NCI-H524 treated with DMSO at 0.1 percent for 48 hours (cell line): ENCODE measurements at regions not wholly inside any gene's neighbourhood (a gene's known extent, or its start where the extent isn't known, plus 50 kb on each side); places are given as distances from the start of the nearest gene placed in this dataset.

ENCODE experiments used
- DNase-seq: peaks from one replicate; lab custom pipeline; 2025; lab: John Stamatoyannopoulos, UW

DNA sequence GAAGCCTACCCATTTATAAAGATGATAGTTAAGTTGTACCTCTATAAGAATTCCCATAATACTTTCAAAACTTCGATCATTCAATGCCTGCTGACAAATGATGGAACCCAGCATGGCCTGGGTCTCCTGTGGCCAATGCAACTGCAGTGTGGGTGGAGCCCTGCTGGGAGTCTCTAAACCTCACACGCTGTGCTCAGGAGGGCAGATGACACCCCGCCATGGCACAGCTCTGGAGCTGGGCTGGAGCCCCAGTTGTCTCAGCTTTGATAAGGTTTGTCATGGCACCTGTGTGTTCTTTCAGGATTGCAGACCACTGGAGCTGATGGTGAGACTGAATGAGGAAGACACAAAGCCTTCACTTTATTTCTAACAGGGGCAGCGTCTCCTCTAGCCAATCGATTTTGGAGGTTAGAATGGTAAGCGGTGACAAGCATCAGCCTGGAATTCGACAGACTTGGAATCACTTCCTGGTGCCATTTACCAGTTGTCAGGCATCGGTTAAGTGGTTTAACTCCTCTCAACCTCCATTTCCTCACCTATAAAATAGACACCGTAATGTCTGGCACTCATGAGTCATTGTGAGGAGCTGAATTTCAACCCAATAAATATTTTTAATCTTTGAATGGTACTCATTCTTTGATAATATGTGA is 383.6 kb upstream of the SALL3 start:
- DNase-seq: no peak

DNA sequence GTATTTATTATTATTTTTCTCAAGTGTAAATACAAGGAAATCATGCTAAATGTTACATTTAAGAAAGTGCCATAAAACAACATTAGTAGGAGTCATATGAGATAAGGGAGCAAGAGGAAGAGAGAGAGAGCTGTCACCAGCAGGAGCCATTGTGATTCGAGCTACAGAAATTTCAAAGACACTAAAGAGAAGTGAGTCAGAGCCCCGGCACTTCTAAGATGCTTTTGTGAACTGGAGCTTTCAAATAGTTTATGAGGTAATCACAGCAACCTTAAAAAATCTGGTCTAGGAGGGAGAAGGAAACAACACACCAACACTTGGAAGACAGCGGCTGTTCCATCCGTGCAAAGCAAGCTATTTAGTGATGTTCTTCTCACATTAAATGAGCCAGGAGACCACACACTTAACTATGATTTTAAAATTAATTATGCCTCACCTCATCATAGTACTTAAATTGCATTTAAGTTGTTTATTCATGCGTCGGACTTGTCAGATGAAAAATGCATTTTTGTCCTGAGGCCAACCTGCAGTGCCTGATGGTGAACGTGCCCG is 382.7 kb upstream of the SALL3 start:
- DNase-seq: no peak

DNA sequence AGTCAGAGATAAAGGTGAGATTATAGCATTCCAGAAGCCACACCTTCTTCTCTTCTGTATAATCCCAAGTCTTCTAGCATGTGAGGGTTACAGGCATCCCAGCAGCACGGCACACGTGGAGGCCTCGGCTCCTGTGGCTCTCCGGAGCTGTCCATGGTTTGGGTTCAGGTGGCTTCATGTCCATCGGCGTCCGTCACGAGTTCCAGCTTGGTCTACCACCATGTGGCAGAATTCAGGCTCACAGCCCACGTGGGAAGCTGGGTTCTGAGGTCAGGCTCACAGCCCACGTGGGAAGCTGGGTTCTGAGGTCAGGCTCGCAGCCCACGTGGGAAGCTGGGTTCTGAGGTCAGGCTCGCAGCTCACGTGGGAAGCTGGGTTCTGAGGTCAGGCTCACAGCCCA is 378.3 kb upstream of the SALL3 start:
- DNase-seq: no peak

- no peak for DNase-seq
These were observed 377.7 kb upstream of the SALL3 start for GRCh38 chr18:78601923-78602322.

GRCh38 chr18:78602430-78602829 is 377.2 kb upstream of the SALL3 start:
- DNase-seq: no peak

GRCh38 chr18:78603102-78603983 is 376.3 kb upstream of the SALL3 start:
- no peak for DNase-seq

- no peak for DNase-seq
These were observed 374.4 kb upstream of the SALL3 start for GRCh38 chr18:78605255-78605654.

DNA sequence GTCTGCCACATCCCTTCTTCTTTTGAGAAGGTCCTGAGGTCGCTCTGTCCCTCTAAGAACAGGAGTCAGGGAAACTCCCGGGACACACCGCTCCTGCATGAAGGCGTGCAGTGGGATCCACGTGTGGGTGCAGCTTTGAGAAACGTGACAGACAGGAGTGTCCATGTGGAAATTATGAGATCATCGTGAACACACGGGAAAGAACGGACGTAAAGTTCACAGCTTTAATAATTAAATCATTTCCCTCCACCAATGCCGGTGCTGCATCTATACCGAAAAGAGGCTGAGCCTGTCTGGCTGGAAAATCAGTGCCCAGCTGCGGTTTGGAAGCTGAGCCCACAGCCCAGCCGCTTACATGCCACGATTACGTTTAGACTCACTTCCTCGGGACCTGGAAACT is 372.4 kb upstream of the SALL3 start:
- DNase-seq: no peak

DNA sequence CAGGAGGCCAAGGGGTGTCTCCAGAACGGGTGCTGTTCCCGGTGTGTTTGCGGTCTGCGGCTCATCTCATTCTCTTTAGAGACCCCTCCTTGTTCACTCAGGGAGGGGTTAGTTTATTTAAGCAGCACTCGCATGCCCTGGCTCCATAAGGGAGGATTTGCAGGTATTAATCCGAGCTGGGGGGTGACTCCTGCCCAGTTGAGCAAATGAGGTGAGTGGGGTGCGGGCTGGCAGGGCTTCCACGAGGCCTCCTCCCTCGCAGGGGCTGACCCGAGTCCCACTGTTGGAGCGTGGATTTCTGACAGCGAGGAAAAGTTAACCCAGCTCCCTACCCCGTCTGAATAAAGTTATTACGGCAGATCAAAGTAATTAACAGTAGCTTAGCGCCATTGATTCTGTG is 371.8 kb upstream of the SALL3 start:
- DNase-seq: no peak

DNA sequence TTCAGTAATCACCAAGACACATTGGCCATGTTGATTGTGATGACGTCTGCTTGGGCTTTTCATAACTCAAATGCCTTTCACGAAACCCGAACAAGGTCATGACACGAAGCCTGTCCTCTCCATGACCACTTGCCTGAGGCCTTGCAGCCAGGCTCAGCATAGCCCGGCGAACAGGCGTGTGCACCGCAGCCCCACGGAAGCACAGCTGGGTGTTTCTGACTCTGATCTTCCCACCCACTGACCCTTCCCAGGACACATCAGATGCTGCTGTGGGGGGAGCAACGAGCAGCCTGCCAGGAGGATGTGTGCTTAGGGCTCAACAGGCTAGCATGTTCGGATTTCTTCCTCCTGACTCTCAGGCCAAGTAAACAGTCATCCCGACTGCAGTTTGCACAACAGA is 369.4 kb upstream of the SALL3 start:
- DNase-seq: no peak

GRCh38 chr18:78611201-78611800 is 368.3 kb upstream of the SALL3 start:
- no peak for DNase-seq

GRCh38 chr18:78611869-78612268 is 367.7 kb upstream of the SALL3 start:
- no peak for DNase-seq

DNA sequence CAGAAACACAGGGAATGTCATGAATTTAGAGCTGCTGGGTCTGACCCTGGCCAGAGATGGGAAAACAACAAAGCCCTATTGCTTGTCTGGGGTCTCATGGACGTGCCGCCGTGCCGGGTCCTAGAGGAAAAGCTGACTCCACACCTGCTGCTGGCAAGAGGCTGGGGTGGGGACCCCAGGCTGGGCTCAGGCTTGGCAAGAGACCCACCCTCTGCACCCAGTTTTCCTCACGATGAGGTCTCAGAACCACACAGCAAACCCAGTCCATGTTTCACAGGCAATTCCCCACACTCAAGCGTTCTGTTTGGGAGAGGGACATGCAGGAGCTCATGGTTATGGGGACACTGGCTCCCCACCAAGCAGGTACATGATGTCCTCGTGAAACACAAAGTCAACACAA is 367.3 kb upstream of the SALL3 start:
- no peak for DNase-seq

DNA sequence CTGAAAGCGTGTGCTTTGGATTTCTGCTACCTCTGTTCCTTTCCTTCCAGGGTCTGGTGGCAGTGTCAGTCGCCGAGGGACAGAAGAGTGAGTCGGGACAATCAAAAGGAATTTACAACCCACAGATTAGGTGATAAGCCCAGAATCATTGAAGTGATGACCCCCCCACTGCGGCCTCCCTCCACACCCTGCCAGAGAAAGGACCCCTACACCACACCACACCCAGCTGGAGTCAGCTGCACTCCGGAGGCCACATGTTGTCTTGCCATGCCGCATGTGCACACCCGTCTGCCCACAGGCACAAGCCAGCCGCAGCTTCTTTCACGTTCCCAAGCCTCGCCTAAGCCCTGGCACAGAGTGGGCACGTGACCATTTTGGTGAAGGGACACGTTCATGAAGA is 366.8 kb upstream of the SALL3 start:
- DNase-seq: no peak

DNA sequence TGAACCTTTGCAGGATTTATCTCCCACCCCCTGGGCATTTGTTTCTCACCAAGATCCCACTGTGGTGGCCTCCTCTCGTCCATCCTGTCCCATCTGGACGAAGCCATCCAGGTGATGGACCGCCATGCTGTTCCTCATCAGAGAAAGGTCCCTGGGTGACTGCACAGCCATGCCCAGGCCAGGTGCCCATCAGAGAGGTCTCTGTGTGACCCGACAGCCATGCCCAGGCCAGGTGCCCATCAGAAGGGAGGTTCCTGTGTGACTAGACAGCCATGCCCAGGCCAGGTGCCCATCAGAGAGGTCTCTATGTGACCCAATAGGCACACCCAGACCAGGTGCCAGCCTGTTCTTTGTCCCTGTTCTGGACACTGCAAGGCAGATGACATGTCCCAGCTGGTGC is 360.9 kb upstream of the SALL3 start:
- DNase-seq: no peak

DNA sequence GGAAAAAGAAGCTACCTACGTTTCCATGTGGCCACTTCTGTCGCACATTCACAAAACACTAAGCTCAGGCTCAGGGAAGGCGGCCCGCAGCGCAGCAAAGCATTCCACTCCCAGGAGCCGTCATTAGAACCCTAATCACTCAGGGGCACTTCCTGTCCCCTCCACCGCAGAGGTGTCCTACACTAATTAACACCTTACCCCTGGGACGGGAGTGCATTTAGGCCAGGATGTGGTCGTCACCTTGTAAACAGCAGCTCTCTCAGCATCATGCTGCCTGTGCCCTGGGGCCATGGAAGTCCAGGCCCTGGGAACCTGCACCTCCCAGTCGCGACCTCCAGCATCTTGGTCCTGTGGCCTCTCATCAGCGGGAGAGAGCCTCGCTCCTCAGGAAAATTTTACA is 359.8 kb upstream of the SALL3 start:
- no peak for DNase-seq

DNA sequence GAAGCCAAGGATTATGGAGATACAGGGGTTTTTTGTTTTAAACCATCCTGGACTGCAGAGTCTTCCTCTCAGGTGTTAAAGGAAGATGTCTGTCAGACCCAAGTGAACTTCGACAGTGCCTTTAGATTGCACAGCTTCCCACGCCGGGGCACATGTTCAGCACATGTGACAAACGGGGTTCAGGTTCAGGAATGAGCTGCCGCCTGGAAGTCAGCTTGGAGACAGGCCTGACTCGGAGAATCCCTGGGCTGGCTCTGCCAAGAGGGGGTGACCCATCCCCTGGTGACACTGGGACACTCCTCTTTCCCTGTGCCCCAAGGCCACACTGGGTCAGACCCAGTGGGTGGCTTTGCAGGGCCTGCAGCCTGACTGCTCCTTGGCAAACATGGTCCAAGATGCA is 359.3 kb upstream of the SALL3 start:
- DNase-seq: no peak

DNA sequence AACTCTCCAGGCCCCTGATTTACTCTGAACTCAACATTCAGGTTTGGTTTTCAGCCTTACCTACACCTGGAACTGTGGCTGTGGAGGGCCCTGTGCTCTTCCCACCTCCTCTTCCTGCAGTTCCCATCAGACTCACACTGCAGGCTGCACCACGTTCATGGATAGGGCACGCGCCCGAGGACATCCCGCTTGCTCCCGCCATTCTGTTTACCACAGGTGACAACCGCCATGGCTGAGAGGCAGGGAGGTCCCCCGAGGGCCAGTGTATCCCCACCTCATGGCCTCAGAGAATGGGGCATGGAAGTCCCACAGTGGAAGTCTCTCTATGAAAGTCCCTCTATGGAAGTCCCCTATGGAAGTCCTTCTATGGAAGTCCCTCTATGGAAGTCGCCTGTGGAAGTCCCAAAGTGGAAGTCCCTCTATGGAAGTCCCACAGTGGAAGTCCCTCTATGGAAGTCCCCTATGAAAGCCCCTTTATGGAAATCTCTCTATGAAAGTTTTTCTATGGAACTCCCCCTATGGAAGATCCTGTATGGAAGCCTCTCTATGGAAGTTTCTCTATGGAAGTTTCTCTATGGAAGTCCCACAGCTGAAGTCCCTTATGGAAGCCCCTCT is 358.4 kb upstream of the SALL3 start:
- no peak for DNase-seq

- DNase-seq: no peak
These were observed 357.2 kb upstream of the SALL3 start for GRCh38 chr18:78622251-78622906.

GRCh38 chr18:78622907-78623541 is 356.6 kb upstream of the SALL3 start:
- no peak for DNase-seq

DNA sequence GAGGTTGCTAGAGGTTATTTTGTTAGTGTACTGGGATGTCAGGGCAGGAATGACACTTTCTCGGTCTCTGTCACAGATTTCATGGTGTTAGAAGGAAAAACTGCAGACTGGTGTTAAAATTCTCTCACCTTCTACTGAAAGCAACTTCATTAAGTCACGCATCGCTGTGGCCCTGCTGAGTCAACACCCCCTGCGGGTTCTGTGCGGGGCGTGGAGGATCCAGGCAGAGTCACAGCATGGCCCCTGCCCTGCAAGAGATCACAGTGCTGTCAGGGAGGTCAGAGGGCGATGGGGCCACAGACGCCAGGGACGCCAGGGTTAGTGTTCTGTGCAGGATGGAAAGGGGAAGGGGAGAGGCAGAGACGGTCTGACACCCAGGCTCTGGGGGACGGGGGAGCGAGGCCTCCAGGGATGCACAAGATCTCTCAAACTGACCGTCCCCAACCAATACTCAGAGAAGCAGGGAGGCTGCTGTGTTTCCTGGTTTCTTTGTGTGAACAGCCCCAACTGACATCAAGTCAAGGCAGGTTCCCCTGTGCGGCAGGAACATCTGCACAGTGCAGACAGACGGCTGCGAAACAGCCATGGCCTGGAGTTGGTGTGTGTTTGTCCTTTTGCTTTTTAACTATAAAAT is 354.9 kb upstream of the SALL3 start:
- DNase-seq: no peak
